ENCODE measurements at regions not wholly inside any gene's neighbourhood (a gene's known extent, or its start where the extent isn't known, plus 50 kb on each side); places are given as distances from the start of the nearest gene placed in this dataset.

GRCh38 chr15:58257776-58258325, 119.7 kb downstream of the AQP9 start:
- TF ChIP-seq POLR2A (IDR thresholded peaks at IDR 0.05; ENCODE audit: low read depth) (no peak), CTCF (IDR thresholded peaks at IDR 0.05) (no peak), EP300 (IDR thresholded peaks at IDR 0.05) (no peak), POLR2AphosphoS5 (IDR thresholded peaks at IDR 0.05) (no peak)
